Left renal cortex interstitium (tissue), 4 donors: ENCODE measurements at regions not wholly inside any gene's neighbourhood (a gene's known extent, or its start where the extent isn't known, plus 50 kb on each side); places are given as distances from the start of the nearest gene placed in this dataset.

Source experiments
- DNase-seq, 4 donors: peaks; one replicate each; pipeline ENCODE4 v3.0.0-alpha.2; 2013; ENCODE audit warnings: low read depth in 4 of 4, low spot score in 2 of 4, missing footprints in 1 of 4

- DNase-seq = no peak
Observed at GRCh38 chr9:90948156-90948555, 146.5 kb downstream of the SYK start.

DNA sequence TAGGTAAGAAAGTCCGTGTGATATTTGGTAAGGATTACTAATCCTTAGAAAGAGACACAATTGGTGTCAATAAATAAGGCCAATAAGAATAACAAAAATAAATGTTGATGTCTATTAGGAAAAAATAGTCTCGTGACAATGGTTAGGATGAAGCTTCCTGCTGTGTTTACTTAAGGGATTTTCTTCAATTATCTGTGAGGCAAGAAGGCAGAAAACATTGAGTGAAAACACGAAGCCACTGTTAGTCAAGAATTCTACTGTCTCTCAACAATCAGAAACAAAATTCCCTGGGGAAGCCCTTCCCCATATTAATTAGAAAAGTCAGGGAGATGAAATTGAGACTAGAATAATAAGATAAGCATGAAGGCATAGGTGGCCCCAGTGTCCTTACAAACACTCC is 149.0 kb downstream of the SYK start:
- no peak for DNase-seq

GRCh38 chr9:90953200-90953599 is 151.6 kb downstream of the SYK start:
- DNase-seq = no peak

DNA sequence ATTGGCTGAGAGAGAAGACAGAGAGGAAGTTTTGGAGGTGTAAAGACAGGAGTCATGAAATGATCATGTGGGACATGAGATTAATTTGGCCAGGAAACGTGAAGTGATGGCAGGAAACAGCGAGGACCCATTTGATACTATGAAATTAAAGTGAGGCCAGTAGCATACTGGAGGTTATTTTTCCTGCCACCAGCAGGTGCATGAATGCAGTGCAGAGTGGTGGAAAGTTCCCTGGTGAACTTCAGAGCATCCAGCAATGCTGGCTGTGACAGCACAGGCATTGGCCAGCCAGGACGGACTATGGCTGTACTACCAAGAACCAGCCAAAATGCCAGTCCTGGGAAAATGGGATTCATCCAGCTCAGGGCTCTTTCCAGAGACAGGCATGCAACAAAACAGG is 152.2 kb downstream of the SYK start:
- DNase-seq = no peak

DNA sequence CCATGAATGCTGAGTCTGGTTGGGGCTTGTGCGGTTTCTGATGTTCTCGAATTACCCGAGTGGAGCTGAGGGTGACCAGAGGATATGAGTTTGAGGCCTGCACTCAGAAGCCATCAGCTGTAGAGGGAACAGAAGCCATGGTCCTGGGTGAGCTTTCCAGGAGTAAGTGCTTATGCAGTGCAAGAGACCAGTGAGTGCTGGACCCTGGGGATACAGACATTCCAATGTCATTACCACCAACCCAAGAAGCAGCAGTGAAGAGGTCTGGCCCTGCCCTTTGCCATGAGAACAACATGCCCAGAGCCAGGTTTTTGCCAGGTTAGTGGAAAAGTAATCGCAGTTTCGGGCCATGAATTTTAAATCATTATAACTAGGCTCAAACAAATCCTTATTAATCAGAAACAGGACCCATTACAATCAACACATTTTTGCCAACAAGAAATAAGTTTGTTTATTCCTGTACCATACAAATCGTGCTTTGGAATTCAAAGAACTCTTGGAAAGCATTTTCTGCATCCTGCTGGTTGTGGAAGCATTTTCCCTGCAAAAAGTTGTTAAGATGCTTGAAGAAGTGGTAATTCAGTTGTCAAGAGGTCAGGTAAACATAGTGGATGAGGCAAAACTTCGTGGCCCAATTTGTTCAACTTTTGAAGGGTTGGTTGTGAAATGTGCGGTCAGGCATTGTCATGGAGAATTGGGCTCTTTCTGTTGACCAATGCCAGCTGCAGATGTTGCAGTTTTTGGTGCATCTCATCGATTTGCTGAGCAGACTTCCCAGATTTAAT is 154.6 kb downstream of the SYK start:
- no peak for DNase-seq

DNA sequence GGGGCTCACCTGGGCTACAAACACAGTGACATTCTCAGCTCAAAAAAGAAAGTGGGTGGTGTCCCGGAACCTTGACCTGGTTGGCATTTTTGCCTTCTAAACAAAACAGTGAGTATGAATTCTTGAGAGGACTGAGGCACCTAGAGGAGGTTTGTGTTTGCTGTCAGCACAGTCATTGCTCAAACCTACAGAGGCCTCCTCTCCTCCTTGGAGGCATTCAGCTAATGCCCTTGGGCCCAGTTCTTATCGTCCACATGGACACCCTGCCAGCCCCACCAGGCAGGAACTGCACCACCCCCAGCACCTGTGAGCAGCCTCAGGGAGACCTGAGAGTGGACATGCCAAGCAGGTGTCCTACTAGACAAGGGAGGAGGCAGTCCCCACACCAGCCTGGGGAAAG is 156.7 kb downstream of the SYK start:
- DNase-seq = no peak

GRCh38 chr9:90960941-90961340 is 159.3 kb downstream of the SYK start:
- DNase-seq = no peak

- no peak for DNase-seq
Observed at GRCh38 chr9:90961375-90961774, 159.8 kb downstream of the SYK start.

DNA sequence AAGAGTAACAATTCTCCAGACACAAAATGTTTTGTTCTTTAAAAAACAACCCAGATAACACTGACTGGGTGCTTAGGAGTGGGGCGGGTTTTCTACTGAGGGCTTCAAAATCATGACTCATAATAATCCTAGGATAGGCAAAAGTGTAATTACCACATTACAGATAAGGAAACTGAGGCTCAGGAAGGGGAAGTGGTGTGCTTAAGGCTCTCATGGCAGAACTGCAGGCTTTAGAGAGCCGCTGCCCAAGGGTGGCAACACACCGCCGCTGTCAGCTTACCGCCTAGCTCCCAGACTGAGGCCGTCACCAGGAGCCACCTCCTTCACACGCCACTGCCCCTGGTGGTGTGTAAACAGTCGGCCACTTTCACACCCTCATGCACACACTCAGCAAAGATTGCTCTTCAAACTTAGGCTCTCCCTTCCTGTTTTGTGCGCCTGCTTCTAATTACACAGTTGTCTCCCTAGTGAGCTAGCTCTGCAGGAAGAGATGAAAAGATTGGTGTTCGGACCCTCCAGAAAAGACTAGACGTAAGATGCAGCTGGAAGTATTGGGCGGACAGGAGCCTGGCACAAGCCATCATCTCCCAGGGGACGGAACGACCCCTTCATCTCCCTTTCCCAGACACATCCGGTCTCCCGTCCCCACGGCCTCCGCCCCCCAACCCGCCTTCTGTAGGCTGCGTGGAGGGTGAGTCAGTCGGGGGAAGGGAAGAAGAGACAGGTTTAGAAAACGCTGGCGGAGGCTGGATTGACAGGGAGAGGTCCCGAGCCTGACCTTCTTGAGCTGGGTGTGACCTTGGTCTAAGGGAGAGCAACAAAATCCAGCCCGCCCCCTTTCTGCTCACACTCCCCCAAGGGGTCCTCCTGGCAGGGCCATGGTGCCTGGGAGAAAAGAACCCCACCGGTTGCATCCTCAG is 162.7 kb downstream of the SYK start:
- DNase-seq = no peak

DNA sequence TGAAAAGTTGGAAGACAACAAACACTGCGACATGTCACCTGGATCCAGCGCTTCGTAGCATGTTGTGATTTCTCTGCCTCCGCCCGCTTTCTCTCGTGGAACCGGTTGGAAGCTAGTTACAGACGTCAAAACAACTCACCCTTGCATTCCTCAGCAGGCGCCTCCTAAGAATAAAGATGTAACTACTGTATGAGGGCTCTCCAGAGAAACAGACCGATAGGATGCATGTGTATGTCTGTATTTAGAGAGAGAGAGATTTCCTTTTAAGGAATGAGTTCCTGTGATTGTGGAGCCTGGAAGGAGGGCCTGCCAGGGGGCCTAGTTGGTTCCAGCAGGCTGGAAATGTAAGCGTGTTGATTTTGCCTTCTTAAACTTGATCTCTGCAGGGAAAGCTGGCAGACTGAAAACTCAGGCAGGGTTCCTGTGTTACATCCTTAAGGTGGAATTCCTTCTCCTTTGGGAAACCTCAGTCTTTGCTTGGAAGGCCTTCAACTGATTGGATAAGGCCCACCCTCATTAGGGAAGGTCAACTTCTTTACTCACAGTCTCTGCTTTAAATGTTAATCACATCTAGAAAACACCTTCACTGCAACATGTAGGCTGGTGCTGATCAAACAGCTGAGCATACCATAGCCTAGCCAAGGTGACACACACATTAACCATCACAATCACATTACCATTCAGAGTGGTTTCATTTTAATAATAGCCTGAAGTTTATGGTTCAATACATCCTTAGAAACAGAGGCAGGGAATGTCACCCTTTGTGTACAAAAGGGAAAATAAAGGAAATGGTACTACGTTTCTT is 163.8 kb downstream of the SYK start:
- no peak for DNase-seq

DNA sequence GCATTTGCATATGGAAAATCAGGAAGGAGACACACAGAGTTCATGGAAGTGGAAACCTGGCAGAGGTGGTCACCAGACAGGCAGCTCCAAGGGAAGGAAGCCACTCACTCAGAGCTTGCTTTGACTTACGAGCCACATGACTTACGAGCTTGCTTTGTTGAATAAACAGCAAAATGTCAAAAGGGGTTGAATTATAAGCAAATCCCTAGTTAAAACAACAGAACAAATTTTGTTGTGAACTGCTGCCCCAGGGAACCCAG is 164.3 kb downstream of the SYK start:
- DNase-seq = no peak

DNA sequence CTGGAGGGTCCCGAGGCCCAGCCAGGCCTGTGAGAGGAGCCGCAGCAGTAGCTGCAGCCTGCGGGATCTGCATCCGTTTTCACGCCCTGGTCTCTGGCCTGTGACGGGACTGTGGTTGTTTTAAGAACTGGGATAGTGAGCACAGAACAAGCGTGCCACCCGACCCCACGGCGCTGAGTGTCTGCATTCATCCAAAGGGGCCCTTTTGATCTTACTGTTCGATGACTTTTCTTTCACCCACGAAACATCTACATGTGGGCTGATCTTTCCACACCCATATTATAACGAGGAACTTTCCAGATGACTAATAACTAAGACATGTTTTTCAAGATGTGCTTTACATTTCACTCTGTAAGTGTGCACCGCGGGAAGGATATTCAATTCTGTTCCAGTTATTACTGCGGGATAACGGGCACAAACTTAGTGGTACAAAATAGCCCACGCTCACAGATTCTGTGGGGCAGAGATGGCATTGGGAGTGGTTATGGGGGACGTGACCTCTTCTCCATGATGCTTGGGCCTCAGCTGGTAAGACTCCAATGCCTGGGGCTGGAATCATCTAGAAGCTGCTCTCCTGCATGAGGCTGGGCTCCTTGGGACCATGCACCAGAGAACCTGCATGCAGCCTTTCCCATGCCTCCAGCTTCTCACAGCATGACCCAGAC is 165.0 kb downstream of the SYK start:
- no peak for DNase-seq

- DNase-seq = no peak
Observed at GRCh38 chr9:90967145-90967538, 165.5 kb downstream of the SYK start.

DNA sequence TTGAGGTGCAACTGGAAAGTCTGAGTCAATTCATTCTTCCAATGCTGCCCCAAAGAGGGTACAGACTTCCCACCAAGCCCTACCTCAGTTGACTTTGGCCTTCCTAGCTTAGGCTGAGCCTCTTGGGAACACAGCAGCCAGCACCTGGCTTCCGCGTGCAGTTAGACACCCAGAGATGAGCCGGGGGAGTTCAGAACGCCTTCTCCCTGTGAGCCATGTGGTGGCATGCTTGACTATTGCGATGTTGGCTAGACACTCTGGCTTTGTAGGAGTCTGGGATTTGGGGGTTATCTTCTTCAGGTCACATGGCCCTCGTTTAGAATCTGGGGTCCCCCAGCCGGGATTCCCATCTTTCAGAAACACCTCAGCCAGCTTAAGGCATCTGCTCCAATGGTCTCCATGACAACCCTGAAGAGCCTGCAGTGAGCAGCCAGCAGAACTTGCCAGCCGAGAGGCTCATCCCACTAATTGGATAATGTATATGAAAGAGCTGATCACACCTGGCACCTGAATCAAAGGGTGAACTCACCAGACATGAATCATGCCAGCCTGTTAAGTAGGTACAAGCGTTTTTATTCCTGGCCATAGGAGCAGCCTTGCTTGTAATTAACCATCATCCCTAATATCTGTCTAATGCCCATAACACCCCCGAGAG is 167.5 kb downstream of the SYK start:
- DNase-seq = no peak

DNA sequence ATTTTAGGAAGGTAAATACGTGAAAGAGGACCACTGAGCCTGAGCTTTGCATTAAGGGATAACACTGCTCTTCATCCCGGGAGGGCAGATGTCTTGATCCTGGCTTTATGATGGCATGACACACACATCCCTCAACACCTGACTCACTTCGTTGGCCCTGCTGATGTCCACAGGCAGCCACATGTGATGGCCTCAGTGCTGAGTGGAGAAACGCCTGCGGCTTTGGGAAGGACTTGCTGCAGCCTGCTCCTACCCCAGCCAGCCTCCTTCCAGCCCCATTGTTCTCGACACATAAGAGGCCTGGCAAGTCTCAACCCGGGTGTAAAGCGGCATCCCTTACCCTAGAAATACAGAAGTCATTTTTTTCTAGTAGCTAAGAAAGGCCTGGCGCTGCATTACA is 169.0 kb downstream of the SYK start:
- no peak for DNase-seq

GRCh38 chr9:90972057-90972456 is 170.4 kb downstream of the SYK start:
- DNase-seq = no peak

- no peak for DNase-seq
Observed at GRCh38 chr9:90974016-90974415, 172.4 kb downstream of the SYK start.

DNA sequence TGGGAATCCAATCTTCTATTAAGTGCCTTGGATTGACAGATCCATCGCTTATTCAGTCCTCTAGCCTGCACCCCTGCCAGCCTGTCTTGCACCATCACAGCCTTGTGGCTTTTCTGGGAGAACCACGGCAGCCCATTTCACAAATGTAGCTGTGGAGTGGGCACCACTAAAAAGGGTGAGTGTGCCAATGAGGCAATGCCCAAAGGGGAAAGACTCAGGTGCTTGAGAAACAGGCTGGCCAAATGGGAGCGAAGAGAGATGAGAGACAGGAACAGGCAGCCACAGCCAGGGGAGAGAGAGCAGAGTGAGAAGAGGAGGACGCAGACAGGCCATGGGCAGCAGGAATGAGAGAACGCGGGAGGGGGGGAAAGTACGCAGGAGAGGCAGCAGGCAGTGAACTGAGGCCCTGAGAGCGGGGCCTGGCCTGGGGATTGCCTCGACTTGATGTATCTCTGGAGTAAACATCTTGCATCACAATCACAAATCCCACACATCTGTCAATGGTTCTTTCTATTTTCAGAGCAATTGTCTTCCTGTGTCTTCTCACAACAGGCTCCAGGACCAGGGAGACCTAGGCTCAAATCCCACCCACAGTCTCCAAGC is 173.1 kb downstream of the SYK start:
- DNase-seq = no peak

DNA sequence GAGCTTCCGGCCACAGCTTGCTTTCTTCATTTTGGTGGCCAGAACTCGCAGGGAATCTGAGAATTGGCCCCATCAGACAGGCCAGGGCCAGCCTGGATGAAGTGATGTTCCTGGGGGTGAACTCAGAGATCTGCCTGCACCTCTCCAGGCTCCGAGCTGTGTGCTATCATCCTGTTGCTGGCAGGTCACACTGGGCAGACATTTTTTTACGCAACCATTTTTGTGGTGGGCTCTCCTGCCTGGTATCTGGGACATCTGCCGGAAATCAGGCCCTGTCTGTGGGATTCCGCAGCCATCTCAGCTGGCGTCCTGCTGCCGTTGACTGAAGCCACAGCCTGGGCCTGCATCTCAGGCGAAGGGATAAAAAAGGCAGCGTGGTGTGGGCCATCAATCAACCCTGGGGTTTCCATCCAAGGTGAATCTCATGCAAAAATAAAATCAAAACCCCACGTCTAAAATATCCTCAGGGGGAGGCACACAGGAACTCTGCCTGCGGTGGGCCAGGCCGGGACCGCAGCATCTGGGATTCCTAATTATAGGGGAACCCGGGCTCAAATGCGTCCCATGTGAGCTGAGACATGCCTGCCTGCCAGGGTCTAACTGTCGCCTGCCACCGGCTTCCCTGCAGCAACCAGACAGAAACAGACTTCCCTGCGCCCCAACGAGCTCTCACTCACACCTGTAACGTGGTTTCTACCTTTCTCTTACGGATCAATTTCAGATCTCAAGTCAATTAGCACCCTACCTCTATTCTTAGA is 174.3 kb downstream of the SYK start:
- DNase-seq = no peak
